MCF 10A (cell line): ENCODE measurements at regions not wholly inside any gene's neighbourhood (a gene's known extent, or its start where the extent isn't known, plus 50 kb on each side); places are given as distances from the start of the nearest gene placed in this dataset.

Experiments used
- BruUV-seq: library from RNA; stranded (reverse); fragments of 400-500 nt; replicated peaks from 2 replicates; lab custom pipeline; 2021; lab: Mats Ljungman, UMichigan
- CTCF ChIA-PET: fragments of 300-600 bp; sonication (Branson Sonifier 250); formaldehyde crosslinking; extraction: SDS; loops from one replicate; lab custom pipeline; 2021; ENCODE audit warnings: antibody characterized with exemption, inconsistent platforms; lab: Yijun Ruan, JAX
- POLR2A ChIA-PET: fragments of 300-600, 350-650 bp; sonication (Branson Sonifier 250); formaldehyde crosslinking; extraction: SDS; loops from one replicate; lab custom pipeline; 2020; ENCODE audit warnings: antibody characterized with exemption, inconsistent platforms; lab: Yijun Ruan, JAX
- DNase-seq: peaks from one replicate; pipeline ENCODE4 v3.0.0-alpha.2; 2018; ENCODE audit not compliant: unreplicated experiment
- H3K27ac Mint-ChIP-seq: one replicate; pipeline ENCODE4 v1.8.0; 2022; ENCODE audit warnings: mild to moderate bottlenecking, low read depth, mixed read lengths; ENCODE audit not compliant: unreplicated experiment
- H3K27me3 Mint-ChIP-seq: one replicate; pipeline ENCODE4 v1.8.0; 2022; ENCODE audit warnings: mixed read lengths; ENCODE audit not compliant: insufficient read depth, unreplicated experiment
- H3K36me3 Mint-ChIP-seq: one replicate; pipeline ENCODE4 v1.8.0; 2022; ENCODE audit warnings: mild to moderate bottlenecking, moderate library complexity, mixed read lengths; ENCODE audit not compliant: insufficient read depth, unreplicated experiment
- H3K4me1 Mint-ChIP-seq: one replicate; pipeline ENCODE4 v1.8.0; 2022; ENCODE audit warnings: mixed read lengths; ENCODE audit not compliant: insufficient read depth, unreplicated experiment
- H3K4me3 Mint-ChIP-seq: one replicate; pipeline ENCODE4 v1.8.0; 2022; ENCODE audit warnings: mild to moderate bottlenecking, moderate library complexity, mixed read lengths; ENCODE audit not compliant: unreplicated experiment
- H3K9me3 Mint-ChIP-seq: one replicate; pipeline ENCODE4 v1.8.0; 2022; ENCODE audit warnings: mixed read lengths; ENCODE audit not compliant: unreplicated experiment
- intact Hi-C: fragments of 100-400 bp; cut with micrococcal nuclease; formaldehyde crosslinking; loops from 2 replicates; pipeline ENCODE4 v1.14.1; 2022
- TF ChIP-seq, protein P1 (sequence below): fragments of 200-600 bp; IDR thresholded peaks from one replicate; pipeline ENCODE4 v1.8.0; 2022; ENCODE audit warnings: antibody characterized with exemption, mild to moderate bottlenecking; ENCODE audit not compliant: unreplicated experiment

DNA sequence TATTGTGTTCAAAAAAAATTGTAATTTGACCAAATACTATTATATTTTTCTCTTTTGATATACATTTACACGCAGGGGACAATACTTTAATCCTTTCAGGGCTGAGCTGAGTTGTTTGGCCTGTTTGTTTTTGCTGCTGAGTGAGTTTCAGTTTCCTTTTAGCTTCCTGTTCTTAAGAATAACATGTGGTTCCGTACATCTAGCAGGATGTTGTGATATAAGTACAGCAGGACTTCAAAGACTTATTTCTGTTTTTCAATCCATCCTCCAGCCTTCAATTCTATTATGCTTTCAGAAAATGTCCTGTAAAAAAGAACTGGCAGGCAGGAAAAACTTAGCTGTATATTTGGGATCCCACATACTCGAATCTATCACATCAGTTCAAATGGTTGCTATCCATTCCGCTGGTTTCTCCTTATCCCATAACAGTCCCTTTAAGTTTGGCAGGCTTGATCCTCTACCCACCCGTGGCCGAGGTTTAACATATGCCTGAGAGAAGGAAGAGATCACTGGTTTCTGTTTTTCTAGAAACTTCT lies 1037.3 kb upstream of the ACO1 start:
- H3K27ac Mint-ChIP-seq = peak overlapping the region; percentile 99
- ChIA-PET POLR2A (interaction anchor here (0.6 to 1.7 kb wide), 5 partner anchors 32 to 100 kb away, joined by 3 to 4 read pairs (median 3); no protein-coding TSS in a partner anchor), CTCF (interaction anchor here (0.6 to 1.0 kb wide), 2 partner anchors 60 to 156 kb away, joined by 3 to 4 read pairs; no protein-coding TSS in a partner anchor)
- TF ChIP-seq, protein P1, sequence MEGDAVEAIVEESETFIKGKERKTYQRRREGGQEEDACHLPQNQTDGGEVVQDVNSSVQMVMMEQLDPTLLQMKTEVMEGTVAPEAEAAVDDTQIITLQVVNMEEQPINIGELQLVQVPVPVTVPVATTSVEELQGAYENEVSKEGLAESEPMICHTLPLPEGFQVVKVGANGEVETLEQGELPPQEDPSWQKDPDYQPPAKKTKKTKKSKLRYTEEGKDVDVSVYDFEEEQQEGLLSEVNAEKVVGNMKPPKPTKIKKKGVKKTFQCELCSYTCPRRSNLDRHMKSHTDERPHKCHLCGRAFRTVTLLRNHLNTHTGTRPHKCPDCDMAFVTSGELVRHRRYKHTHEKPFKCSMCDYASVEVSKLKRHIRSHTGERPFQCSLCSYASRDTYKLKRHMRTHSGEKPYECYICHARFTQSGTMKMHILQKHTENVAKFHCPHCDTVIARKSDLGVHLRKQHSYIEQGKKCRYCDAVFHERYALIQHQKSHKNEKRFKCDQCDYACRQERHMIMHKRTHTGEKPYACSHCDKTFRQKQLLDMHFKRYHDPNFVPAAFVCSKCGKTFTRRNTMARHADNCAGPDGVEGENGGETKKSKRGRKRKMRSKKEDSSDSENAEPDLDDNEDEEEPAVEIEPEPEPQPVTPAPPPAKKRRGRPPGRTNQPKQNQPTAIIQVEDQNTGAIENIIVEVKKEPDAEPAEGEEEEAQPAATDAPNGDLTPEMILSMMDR = no peak
- peak overlapping the region; percentile 72 for H3K4me3 Mint-ChIP-seq
- BruUV-seq = no TSS peak
- intact Hi-C loops = no loop called here
- H3K4me1 Mint-ChIP-seq = peaks cover 8% of the 10 kb centered on the region
- DNase-seq = peak; percentile 44
- H3K9me3 Mint-ChIP-seq = no peaks in the 10 kb centered on the region
- peaks cover 7% of the 10 kb centered on the region for H3K36me3 Mint-ChIP-seq
- H3K27me3 Mint-ChIP-seq = no peaks in the 10 kb centered on the region

DNA sequence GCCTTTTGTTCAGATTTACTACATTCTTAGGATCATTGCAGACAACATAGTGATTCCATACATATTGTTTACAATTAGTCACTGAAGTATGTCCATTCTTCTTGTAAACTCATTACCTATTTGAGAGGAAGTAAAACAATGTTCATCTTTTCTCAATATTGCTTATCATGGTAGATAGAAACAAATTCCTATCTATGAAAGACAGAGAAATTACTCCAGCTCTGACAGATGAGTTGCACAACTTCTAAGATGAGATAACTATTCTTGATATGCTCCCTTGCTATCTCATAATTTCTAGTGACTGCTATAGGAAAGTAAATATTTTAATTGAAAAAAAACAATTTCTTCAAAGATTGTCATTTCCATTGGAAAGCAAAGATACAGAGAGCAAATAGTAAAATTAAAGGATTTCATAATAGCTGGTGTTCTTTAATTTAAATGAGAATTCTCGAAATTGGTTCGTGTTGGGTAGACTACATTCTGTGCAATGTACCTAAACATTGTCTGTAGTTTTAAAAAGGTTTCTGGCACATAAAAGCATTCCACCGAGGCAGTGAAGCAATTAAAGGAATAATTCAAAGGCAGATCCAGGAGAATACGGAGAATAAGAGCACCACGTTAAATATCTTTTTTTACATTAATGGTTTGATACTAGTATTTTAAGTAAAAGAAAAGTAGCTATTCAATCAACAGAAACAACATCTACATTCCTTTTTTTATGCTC lies 1029.1 kb upstream of the ACO1 start:
- ChIA-PET CTCF (no interaction called here), POLR2A (no interaction called here)
- Mint-ChIP-seq H3K4me1 (no peaks in the 10 kb centered on the region), H3K27me3 (no peaks in the 10 kb centered on the region), H3K9me3 (peaks cover 9% of the 10 kb centered on the region), H3K27ac (no peak overlapping the region), H3K4me3 (no peak overlapping the region), H3K36me3 (no peaks in the 10 kb centered on the region)
- intact Hi-C loops = no loop called here
- no TSS peak for BruUV-seq
- TF ChIP-seq, protein P1 = no peak
- no peak for DNase-seq

DNA sequence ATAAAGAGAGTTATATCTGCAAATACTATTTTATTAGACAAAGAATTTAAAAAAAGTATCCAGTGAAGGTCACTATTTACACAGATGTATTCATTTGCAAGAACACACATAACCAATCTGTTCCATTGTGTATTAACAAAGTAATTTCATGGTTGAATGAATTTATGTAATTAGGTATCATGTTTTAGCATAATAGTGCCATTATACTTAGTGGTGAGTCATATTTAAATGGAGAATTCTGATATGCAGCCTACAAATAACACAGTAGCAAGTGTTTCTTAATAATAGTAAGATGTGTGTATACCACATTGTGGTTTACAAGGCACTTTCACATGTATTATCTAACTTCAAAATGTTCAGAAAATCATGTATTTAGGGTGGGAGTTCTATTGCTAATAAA lies 1028.5 kb upstream of the ACO1 start:
- H3K4me1 Mint-ChIP-seq = no peaks in the 10 kb centered on the region
- ChIA-PET POLR2A (no interaction called here), CTCF (no interaction called here)
- no peak overlapping the region for H3K27ac Mint-ChIP-seq
- H3K9me3 Mint-ChIP-seq = peaks cover 9% of the 10 kb centered on the region
- no peak overlapping the region for H3K4me3 Mint-ChIP-seq
- no peak for DNase-seq
- intact Hi-C loops = no loop called here
- no peaks in the 10 kb centered on the region for H3K36me3 Mint-ChIP-seq
- BruUV-seq = no TSS peak
- no peaks in the 10 kb centered on the region for H3K27me3 Mint-ChIP-seq
- TF ChIP-seq, protein P1 = no peak

DNA sequence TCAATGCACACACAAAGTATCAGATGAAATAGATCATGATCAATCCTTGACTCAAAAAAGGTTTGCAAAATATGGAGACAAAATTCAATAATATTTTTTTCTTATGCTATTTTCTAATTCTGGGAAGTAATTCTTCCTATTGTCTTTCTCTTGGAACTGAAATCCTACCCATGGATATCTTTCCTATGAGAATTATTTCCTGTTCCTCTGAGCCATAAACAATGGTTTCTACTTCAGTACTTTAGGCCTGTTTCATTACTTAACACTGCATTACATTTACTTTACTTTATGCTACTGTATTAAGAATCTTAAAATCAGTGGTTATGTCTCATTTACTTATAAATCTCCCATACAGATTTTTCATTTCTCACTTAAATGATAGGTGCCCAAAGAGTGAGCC lies 1025.4 kb upstream of the ACO1 start:
- no TSS peak for BruUV-seq
- Mint-ChIP-seq H3K27ac (no peak overlapping the region), H3K4me1 (no peaks in the 10 kb centered on the region), H3K36me3 (no peaks in the 10 kb centered on the region), H3K27me3 (no peaks in the 10 kb centered on the region), H3K4me3 (no peak overlapping the region), H3K9me3 (peaks cover 9% of the 10 kb centered on the region)
- POLR2A ChIA-PET = no interaction called here
- intact Hi-C loops = no loop called here
- TF ChIP-seq, protein P1 = no peak
- CTCF ChIA-PET = no interaction called here
- DNase-seq = no peak
